GM20000 (cell line): ENCODE measurements at regions not wholly inside any gene's neighbourhood (a gene's known extent, or its start where the extent isn't known, plus 50 kb on each side); places are given as distances from the start of the nearest gene placed in this dataset.
"Not testable (repeated sequence)": the region's sequence is repeated elsewhere in the genome, so short reads cannot be mapped to it uniquely, and the experiment has no call there.

Source experiments
- DNase-seq: peaks from one replicate; pipeline ENCODE4 v3.0.0; 2012; ENCODE audit warnings: low spot score
- CTCF ChIP-seq: IDR thresholded peaks from 2 replicates; pipeline ENCODE4 v1.5.1; 2012; ENCODE audit warnings: mild to moderate bottlenecking, control low read depth; ENCODE audit errors: extremely low read depth, missing control alignments

- no peak for DNase-seq
- TF ChIP-seq CTCF = no peak
These were observed 961.6 kb upstream of the CDH18 start for GRCh38 chr5:20949636-20950035.

- not testable (repeated sequence) for DNase-seq
These were observed 955.4 kb upstream of the CDH18 start for GRCh38 chr5:20943183-20943971.

GRCh38 chr5:20942603-20943002 lies 954.6 kb upstream of the CDH18 start:
- DNase-seq = not testable (repeated sequence)

GRCh38 chr5:20940786-20941185 lies 952.8 kb upstream of the CDH18 start:
- not testable (repeated sequence) for DNase-seq

- DNase-seq = not testable (repeated sequence)
These were observed 902.9 kb upstream of the CDH18 start for GRCh38 chr5:20890936-20891335.

- not testable (repeated sequence) for DNase-seq
These were observed 887.7 kb upstream of the CDH18 start for GRCh38 chr5:20875726-20876125.

- not testable (repeated sequence) for DNase-seq
These were observed 877.9 kb upstream of the CDH18 start for GRCh38 chr5:20865892-20866291.

GRCh38 chr5:20833081-20833627 lies 845.2 kb upstream of the CDH18 start:
- peak; percentile 1 for DNase-seq
- no peak for TF ChIP-seq CTCF

GRCh38 chr5:20832204-20833080 lies 844.4 kb upstream of the CDH18 start:
- TF ChIP-seq CTCF = no peak
- peak; percentile 1 for DNase-seq

- DNase-seq = not testable (repeated sequence)
These were observed 838.0 kb upstream of the CDH18 start for GRCh38 chr5:20825951-20826350.

- not testable (repeated sequence) for DNase-seq
These were observed 809.2 kb upstream of the CDH18 start for GRCh38 chr5:20797216-20797615.

GRCh38 chr5:20784755-20785154 lies 796.8 kb upstream of the CDH18 start:
- DNase-seq = not testable (repeated sequence)

GRCh38 chr5:20783484-20783883 lies 795.5 kb upstream of the CDH18 start:
- DNase-seq = not testable (repeated sequence)

GRCh38 chr5:20771338-20771737 lies 783.3 kb upstream of the CDH18 start:
- DNase-seq = not testable (repeated sequence)

GRCh38 chr5:20765074-20765473 lies 777.1 kb upstream of the CDH18 start:
- not testable (repeated sequence) for DNase-seq

- DNase-seq = not testable (repeated sequence)
These were observed 771.5 kb upstream of the CDH18 start for GRCh38 chr5:20759459-20759858.

GRCh38 chr5:20752179-20752578 lies 764.2 kb upstream of the CDH18 start:
- not testable (repeated sequence) for DNase-seq
